SH-SY5Y (cell line): ENCODE measurements at regions not wholly inside any gene's neighbourhood (a gene's known extent, or its start where the extent isn't known, plus 50 kb on each side); places are given as distances from the start of the nearest gene placed in this dataset.

ENCODE experiments used
- GATA2 ChIP-seq: IDR thresholded peaks from 2 replicates; pipeline ENCODE4 v1.6.1; 2011; ENCODE audit warnings: mild to moderate bottlenecking, low read depth, low read length
- GATA3 ChIP-seq: IDR thresholded peaks from 2 replicates; pipeline ENCODE4 v1.6.1; 2011; ENCODE audit warnings: low read depth, mild to moderate bottlenecking, low read length, moderate library complexity

DNA sequence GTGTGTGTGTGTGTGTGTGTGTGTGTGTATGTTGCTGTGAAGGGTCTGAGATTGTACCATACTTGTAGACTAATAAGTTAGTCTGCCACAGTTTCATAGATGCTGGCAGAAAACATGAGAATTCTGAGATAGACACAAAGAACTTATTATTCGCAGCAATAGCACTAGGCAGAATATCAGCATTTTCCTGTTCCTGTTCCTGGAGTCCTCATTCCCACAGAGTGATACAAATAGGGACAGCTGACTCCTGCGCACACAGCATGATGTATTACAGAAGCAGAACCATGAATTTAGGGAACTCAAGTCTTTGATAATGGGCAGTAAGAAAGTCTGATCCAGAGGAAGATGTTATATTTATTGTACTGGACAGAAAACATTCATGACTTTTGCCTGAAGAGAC lies 1466.3 kb downstream of the DPP10 start:
- TF ChIP-seq GATA2 (no peak), GATA3 (no peak)
